Dedifferentiated amniotic fluid mesenchymal stem cell (primary cell): ENCODE measurements at regions not wholly inside any gene's neighbourhood (a gene's known extent, or its start where the extent isn't known, plus 50 kb on each side); places are given as distances from the start of the nearest gene placed in this dataset.
"Not testable (repeated sequence)": the region's sequence is repeated elsewhere in the genome, so short reads cannot be mapped to it uniquely, and the experiment has no call there.

Experiments
- DNase-seq: peaks from one replicate; pipeline ENCODE4 v3.0.0-alpha.2; 2016; ENCODE audit errors: extremely low spot score

- not testable (repeated sequence) for DNase-seq
Measured at GRCh38 chr1:146411923-146412322, 183.1 kb upstream of the NOTCH2NLA start.

DNA sequence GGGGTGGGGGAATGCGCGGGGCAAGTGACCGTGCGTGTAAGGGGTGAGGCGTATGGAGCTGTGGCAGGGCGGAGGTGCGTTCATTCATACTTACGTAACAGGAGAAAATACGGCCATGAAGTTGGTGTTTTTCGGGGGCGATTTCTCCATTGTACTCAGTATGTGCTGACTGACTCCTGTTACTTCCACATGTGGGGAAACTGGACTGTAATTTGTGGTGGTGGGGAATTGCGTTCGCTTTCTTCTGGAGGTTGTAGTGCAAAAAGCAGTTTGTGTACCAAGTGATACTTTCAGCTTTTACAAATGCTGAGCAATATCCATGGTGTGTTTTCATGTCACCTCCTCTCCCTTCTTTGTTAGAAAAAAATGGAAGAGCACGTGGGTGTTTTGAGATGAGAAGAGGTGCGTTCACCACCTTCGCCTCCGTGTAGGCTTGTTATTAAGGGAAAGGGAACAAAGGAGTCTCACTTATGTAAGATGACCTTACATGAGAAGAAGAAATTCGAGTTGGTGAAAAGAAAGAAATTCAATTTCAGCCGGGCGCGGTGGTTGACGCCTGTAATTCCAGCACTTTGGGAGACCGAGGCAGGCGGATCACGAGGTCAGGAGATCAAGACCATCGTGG is 181.1 kb upstream of the NOTCH2NLA start:
- not testable (repeated sequence) for DNase-seq

GRCh38 chr1:146409116-146409801 is 180.4 kb upstream of the NOTCH2NLA start:
- DNase-seq = not testable (repeated sequence)

- not testable (repeated sequence) for DNase-seq
Measured at GRCh38 chr1:146401281-146401825, 172.5 kb upstream of the NOTCH2NLA start.

GRCh38 chr1:146400173-146401121 is 171.6 kb upstream of the NOTCH2NLA start:
- DNase-seq = not testable (repeated sequence)

DNA sequence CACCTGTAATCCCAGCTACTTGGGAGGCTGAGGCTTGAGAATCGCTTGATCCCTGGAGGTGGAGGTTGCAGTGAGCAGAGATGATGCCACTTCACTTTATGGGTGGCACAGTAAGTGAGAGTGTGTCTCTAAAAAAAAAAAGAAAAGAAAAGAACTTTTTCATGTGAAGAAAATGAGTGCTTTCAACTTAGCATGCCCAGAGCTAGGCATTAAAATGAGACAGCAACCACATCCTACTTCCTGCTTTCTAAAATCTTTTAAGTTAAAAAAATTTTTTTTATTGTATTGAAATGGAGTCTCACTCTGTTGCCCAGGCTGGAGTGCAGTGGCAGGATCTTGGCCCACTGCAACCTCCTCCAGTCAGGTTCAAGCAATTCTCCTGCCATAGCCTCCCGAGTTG is 170.4 kb upstream of the NOTCH2NLA start:
- not testable (repeated sequence) for DNase-seq

GRCh38 chr1:146396801-146397200 is 168.0 kb upstream of the NOTCH2NLA start:
- not testable (repeated sequence) for DNase-seq

- DNase-seq = not testable (repeated sequence)
Measured at GRCh38 chr1:146396242-146396641, 167.4 kb upstream of the NOTCH2NLA start.

GRCh38 chr1:146393796-146394195 is 165.0 kb upstream of the NOTCH2NLA start:
- not testable (repeated sequence) for DNase-seq

DNA sequence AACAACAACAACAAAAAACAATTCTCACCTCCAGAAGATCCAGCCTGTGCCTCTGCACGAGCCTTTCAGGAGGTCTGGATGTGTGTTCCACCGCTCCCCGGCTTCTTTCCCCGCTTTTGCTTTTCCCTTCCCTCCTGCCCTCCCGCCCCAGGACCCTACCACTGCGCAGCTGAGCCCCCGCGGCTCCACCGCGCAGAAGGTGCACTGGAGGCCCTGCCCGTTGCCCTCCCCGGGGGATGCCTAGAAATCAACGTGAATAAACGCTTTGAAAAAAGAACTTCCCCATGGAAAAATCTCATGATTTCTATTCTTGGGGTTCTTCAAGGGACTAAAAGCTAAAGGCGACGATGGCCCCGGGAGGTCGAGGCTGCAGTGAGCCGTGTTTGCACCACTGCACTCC is 164.3 kb upstream of the NOTCH2NLA start:
- not testable (repeated sequence) for DNase-seq

DNA sequence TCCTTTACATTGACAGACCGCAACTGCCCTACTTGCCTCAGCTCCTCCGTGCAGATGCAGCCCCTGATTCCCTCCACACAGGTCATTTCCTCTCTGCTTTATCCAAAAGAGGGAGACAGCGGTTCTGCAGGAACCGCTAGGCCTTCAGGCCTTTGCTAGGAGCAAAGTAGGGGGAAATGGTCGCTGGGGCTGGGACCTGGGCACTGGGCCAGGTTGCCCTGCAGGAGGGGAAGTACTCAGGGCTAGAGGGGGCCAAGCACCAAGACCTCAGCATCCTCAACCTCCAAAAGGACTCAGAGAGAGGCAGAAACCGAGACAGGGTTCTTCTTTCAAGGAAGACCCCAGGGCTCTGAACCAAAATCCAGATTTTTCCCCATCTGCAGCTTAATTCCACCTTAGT is 160.4 kb upstream of the NOTCH2NLA start:
- DNase-seq = not testable (repeated sequence)

DNA sequence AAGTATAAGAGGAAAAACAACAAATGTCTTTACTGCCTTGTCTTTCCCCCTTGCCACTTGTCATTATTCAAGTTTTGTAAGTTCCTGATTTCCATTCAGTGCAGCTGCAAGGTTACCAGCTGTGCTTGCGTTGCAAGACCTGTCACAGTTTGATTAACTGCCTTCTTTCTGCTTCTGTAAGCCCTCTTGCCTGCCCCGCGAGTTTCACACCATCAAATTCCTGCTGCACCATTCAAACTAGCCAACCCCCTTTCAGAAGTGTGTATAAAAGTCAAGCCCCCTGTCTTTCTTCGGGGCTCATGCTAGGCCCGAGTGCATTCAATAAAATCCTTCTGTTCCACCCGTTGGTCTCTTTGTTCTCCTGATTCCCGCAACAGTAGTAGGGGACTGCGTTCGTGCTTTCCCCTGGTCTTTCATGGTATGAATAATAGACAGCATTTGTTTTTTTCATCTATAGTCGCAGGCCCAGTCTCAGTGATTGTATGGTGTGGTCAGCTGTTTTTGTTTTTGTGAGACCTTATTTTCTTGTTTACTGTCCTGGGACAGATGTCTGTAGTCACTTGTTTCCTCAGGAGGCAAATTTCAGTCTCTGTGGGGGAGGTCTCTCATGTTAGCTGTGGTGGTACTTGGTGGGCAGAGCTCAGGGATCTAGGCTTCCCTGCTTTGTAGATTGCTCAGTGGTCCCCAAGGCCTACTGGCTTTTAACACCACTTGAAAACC is 159.1 kb upstream of the NOTCH2NLA start:
- DNase-seq = not testable (repeated sequence)

- peak; percentile 15 for DNase-seq
Measured at GRCh38 chr1:146386851-146387749, 158.3 kb upstream of the NOTCH2NLA start.

DNA sequence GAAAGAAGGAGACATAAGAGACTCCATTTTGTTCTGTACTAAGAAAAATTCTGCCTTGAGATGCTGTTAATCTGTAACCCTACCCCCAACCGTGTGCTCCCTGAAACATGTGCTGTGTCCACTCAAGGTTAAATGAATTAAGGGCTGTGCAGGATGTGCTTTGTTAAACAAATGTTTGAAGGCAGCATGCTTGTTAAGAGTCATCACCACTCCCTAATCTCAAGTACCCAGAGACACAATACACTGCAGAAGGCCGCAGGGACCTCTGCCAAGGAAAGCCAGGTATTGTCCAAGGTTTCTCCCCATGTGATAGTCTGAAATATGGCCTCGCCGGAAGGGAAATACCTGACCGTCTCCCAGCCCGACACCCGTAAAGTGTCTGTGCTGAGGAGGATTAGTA is 152.4 kb upstream of the NOTCH2NLA start:
- not testable (repeated sequence) for DNase-seq

- DNase-seq = peak; percentile 90
Measured at GRCh38 chr1:146376708-146377496, 148.1 kb upstream of the NOTCH2NLA start.

GRCh38 chr1:146376309-146376707 is 147.5 kb upstream of the NOTCH2NLA start:
- DNase-seq = peak; percentile 62

DNA sequence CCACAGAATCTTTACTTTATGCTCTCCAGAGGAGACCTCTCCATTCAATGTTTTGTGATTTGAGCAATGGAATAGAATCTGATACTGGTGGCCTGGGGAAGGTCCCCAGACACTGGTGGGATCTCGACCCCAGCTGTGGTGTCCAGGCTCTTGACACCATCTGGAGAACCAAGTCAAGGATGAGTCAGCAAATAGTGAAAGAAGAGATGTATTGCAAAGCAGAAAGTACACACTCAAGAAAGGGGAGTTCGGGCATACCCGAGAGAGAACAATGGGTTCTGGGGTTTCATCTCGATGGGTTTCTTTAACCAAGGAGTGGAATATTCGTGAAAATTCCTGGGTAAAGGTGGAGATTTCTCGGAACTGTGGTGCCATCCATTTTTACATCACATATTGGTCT is 146.3 kb upstream of the NOTCH2NLA start:
- not testable (repeated sequence) for DNase-seq

DNA sequence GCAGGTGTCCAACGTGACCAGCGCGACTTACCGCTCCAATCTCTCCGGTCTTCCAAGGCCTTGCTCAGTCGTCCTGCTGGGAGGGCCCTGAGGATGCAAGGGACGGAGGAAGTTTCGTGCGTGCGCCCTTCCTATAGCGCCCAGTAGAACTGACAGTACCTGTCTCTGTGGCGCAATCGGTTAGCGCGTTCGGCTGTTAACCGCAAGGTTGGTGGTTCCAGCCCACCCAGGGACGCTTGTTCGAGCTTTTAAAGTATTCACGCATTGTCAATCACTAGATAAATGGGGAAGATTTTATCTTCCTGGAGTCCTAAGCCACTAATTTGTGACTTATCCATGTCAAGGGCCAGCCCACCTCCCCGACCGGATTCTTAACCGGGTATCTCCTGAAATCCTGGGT is 141.1 kb upstream of the NOTCH2NLA start:
- DNase-seq = peak; percentile 14

- not testable (repeated sequence) for DNase-seq
Measured at GRCh38 chr1:146355373-146355772, 126.6 kb upstream of the NOTCH2NLA start.
